Anterior cingulate cortex (tissue), 58 donors: ENCODE measurements at regions not wholly inside any gene's neighbourhood (a gene's known extent, or its start where the extent isn't known, plus 50 kb on each side); places are given as distances from the start of the nearest gene placed in this dataset.
"Not testable (repeated sequence)": the region's sequence is repeated elsewhere in the genome, so short reads cannot be mapped to it uniquely, and the experiment has no call there.

Experiments used
- DNase-seq, 58 donors: peaks; one replicate each; lab custom pipeline; 2025; lab: John Stamatoyannopoulos, UW

DNA sequence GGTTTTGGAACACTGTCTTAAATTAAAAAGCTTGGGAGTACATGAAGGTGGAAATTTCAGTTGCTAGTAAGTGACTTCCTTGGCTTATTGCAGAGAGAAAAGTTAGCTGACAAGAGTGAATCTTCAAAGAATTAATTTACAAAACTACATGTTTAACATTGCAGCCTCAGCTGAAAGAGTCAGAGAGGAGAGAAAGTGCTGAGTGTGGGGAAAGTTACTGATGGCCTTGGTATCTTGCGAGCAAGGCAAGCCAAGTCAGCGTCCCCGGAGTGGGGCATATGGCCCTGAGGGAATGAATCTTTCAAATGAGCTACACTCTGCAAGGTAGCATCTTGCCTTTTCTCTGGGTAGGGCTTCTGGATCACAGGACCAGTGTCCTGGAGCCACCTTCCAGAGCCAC is 131.3 kb downstream of the LPIN1 start:
- DNase-seq, result no peak

DNA sequence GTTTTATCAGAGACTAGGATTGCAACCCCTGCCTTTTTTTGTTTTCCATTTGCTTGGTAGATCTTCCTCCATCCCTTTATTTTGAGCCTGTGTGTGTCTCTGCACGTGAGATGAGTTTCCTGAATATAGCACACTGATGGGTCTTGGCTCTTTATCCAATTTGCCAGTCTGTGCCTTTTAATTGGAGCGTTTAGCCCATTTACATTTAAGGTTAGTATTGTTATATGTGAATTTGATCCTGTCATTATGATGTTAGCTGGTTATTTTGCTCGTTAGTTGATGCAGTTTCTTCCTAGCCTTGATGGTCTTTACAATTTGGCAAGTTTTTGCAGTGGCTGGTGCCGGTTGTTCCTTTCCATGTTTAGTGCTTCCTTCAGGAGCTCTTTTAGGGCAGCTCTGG is 138.8 kb downstream of the LPIN1 start:
- DNase-seq, result not testable (repeated sequence)

GRCh38 chr2:11886899-11887298 is 140.5 kb downstream of the LPIN1 start:
- DNase-seq, result not testable (repeated sequence)

- DNase-seq, result no peak
These were observed 142.8 kb downstream of the LPIN1 start for GRCh38 chr2:11889101-11889850.

DNA sequence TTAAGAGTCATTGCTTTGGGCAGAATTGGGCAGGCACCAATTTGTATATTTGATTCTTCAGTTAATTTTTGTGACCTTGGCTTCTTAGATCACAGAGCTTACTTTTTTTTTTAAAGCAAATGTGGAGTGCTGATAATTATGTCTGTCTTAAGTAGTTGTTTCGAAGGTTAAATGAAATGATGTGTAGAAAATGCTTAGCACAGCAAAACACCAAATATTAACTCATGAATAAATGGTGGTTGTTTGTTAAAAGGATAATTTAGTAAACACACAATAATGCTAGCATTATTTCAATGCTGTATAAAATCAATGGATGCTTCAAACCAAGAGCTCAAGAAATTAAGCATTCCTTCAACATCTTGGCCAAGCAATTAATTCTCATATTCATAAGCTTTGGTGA is 143.4 kb downstream of the LPIN1 start:
- DNase-seq, result no peak

GRCh38 chr2:11891028-11891427 is 144.6 kb downstream of the LPIN1 start:
- DNase-seq, result no peak

- no peak for DNase-seq
These were observed 145.4 kb downstream of the LPIN1 start for GRCh38 chr2:11891671-11892440.

GRCh38 chr2:11896386-11896785 is 150.0 kb downstream of the LPIN1 start:
- DNase-seq, result no peak

DNA sequence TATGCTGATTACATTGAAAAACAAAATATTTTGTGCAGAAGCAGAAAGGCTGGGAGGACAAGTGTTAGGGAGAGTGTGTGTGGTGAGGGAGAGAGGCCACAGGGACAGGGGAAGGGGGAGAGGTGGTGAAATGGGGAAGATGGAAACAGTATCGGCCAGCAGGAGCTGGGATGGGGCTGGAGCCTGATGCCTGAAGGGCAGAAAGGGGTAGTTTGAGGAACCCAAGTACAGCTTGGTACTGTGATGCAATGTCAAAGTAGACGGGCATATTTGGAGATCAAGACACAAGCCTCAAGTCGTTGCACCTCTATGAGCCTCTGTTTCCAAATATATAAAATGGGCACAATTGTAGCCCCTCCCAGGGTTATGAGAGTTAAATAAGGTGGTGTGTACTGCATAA is 152.1 kb downstream of the LPIN1 start:
- no peak for DNase-seq

DNA sequence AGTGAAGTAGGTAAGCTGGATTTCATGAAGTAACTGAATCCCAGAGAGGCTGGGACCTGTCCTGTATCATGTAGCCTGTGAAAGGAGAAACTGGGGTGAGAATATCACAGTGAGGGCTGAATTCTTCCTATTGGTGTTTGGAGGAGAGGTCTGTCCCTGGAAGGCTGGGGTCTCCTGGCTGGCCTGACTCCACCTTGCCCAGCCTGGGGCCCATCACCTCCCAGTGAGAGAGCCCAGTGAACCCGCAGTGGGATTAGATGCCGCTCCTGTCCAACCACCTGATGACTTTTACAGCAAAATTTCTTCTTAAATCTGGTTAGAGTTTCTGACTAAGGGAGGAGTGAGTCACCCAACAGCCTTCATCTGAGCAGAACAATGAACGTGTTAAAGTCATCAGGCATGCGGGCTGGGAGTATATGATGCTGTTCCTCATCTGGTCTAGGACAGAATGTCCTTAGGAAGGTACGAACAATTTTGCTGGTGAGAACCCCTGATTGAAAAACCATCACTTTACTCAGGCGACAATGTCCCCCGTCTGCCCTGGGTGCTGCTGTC is 152.9 kb downstream of the LPIN1 start:
- DNase-seq, result no peak

DNA sequence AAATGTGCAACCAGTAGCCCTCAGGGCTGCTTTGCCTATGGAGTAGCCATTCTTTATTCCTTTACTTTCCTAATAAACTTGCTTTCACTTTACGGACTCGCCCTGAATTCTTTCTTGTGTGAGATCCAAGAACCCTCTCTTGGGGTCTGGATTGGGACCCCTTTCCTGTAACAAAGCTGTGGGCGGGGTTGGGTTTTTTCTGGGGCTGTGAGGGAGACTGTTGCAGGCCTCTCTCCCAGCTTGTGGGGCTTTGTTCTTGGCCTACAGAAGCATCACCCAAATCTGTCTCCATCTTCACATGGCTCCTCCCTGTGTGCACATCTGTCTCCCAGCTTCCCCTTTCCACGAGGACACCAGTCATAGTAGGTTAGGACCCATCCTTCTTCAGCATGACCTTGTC is 154.5 kb downstream of the LPIN1 start:
- DNase-seq, result not testable (repeated sequence)

DNA sequence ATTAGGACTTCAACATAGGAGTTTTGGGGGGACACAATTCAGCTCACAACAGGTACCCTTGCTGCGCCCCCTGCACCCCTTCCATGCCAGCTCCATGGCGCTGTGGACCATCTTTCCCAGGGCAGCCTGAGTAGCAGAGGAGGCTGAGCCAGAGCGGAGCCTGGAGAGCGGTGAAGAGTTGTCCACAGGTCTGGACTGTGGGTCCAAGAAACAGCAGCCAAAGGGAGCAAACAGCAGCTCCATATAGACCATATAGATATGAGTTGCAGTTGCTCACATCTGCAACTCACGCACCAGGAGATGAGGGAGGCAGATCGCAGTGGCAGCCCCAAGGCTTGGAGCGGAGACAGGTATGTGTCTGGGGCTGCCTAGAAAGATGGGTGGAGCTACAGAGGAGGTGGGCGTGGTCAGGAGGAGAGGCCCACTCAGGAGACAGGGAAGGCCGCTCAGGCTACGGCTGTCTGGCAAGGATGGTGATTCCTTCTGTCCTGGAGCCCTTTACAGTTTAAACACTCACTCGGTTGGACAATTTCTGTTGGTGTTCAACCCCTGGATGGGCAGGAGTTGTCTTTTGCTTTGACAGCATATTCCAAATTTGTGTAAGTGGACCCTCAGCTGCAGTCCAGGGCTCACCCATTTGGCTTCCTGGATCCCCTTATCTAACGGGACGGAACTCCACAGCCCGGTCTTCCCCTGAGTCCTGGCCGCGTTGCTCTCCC is 155.1 kb downstream of the LPIN1 start:
- DNase-seq, result no peak

DNA sequence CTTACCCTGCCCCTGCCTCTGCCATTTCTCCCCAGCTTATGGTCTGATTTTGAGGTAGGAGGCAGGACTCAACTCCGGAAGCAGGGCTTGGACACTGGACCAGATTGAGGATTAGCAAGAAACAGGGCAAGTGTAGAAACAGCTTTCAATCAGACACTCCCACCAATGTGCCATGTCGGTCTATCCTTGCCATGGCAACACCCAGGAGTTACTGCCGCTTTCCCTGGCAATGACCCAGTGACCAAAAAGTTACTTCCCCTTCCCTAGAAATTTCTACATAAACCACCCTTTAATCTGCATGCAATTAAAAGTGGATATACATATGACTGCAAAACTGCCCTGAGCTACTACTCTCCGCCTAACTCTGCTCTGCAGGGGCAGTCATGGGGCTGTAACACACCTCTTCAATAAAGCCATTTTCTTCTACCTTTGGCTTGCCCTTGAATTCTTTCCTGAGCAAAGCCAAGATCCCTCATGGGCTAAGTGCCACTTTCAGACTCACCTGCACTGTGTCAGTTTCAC is 156.7 kb downstream of the LPIN1 start:
- no peak for DNase-seq

DNA sequence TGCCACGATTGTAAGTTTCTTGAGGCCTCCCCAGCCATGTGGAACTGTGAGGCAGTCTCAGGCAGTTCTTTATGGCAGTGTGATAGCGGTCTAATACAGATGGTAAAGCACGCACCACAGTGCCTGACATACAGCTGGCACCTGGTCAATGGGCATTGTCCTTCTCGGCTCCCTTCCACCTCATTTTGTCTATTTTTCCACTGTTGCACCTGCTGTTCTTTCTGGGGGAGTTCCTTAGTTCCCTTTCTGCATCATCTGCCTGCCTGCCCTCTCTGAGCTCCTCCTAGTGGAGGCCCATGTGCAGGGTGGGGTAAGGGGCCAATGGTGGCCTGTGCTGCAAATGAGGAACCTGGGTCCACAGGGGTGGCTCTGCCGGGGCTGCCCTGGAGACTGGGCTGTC is 157.6 kb downstream of the LPIN1 start:
- DNase-seq, result no peak

- DNase-seq, result no peak
These were observed 158.5 kb downstream of the LPIN1 start for GRCh38 chr2:11904941-11905340.

GRCh38 chr2:11907190-11907589 is 160.8 kb downstream of the LPIN1 start:
- peak in 1 of 58 donors; percentile 11 for DNase-seq

DNA sequence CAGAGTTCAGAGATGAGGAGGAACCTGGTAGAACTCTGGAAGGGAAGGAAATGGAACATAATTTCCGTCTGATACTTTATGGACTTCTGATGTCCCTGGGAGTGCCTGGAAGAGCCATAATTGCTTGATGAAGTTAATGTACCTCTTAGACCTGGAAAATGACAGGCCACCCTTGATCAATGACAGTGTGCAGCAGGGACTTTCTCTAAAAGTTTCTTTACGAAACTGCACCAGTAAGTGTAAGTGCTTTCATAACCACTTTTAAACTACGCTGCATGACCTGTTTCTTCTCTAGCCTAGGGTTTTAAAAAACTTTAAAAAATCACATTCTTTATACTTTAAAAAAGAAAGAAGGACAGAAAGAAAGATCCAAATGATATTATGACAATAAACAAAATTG is 164.5 kb downstream of the LPIN1 start:
- DNase-seq, result no peak

DNA sequence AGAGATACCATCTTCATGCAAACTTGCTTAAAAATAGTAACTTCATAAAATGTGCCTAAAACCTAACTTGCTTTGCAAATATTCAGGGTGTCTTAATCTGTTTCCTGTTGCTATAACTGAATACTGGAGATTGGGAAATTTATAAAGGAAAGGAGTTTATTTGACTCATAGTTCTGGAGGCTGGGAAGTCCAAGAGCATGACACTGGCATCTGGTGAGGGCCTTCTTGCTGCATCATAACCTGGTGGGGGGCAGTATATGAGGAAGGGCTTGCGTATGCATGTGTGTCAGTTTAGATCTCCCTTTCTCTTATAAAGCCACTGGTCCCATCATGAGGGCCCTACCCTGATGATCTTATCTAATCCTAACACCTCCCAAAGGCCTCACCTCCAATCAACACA is 166.5 kb downstream of the LPIN1 start:
- no peak for DNase-seq

- DNase-seq, result no peak
These were observed 168.0 kb downstream of the LPIN1 start for GRCh38 chr2:11914455-11914854.

DNA sequence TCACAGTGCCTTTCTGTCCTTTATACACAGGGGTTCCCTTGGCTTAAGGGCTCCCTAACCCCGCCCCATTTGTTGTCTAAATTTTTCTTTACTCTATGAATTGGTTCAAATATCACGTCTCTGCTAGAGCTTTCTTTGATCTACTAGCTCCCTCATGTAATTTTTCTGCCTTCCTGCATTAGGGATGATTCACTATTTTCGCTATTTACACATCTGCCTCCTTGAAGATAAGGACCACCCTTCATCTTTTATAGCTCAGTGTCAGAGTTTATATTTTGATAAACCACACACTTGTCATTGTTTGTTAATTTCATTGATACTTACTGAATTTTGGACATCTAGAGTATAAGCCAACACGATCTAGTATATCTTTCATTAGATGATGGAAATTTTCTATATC is 169.2 kb downstream of the LPIN1 start:
- DNase-seq, result no peak

- no peak for DNase-seq
These were observed 173.5 kb downstream of the LPIN1 start for GRCh38 chr2:11919953-11920352.
